Liver (tissue), 3 donors: ENCODE measurements at regions not wholly inside any gene's neighbourhood (a gene's known extent, or its start where the extent isn't known, plus 50 kb on each side); places are given as distances from the start of the nearest gene placed in this dataset.

ENCODE experiments used
- CTCF ChIP-seq: fragments of 150-350 bp; IDR thresholded peaks from 2 replicates; pipeline ENCODE4 v1.5.1; 2017; ENCODE audit warnings: improper control_type of control experiment, low read depth, low read length; ENCODE audit not compliant: missing input control
- EGR1 ChIP-seq, 2 donors: IDR thresholded peaks; 2 replicates each; pipeline ENCODE4 v1.6.1; 2016 to 2018; ENCODE audit warnings: antibody characterized with exemption in 2 of 2, low read depth in 2 of 2
- GABPA ChIP-seq, 2 donors: IDR thresholded peaks in 1 of 2; conservative IDR thresholded peaks in 1 of 2; 2 replicates each; pipeline ENCODE4 v1.6.1; 2016; ENCODE audit warnings: antibody characterized with exemption in 2 of 2, mild to moderate bottlenecking in 1 of 2, moderate library complexity in 1 of 2
- JUND ChIP-seq, 2 donors: IDR thresholded peaks; 2 replicates each; pipeline ENCODE4 v1.6.1; 2016; ENCODE audit warnings: antibody characterized with exemption in 2 of 2
- RXRA ChIP-seq, 2 donors: IDR thresholded peaks; 2 replicates each; pipeline ENCODE4 v1.6.1; 2017 to 2018; ENCODE audit warnings: antibody characterized with exemption in 2 of 2, mild to moderate bottlenecking in 1 of 2
- TAF1 ChIP-seq: conservative IDR thresholded peaks from 2 replicates; pipeline ENCODE4 v1.6.1; 2016; ENCODE audit warnings: antibody characterized with exemption, mild to moderate bottlenecking
- YY1 ChIP-seq: IDR thresholded peaks from 2 replicates; pipeline ENCODE4 v1.6.1; 2016; ENCODE audit warnings: antibody characterized with exemption, mild to moderate bottlenecking
- TF ChIP-seq, protein P1 (sequence below): IDR thresholded peaks from 2 replicates; pipeline ENCODE4 v1.6.1; 2016; ENCODE audit warnings: antibody characterized with exemption
- TF ChIP-seq, protein P2 (sequence below): IDR thresholded peaks from 2 replicates; pipeline ENCODE4 v1.6.1; 2016; ENCODE audit warnings: antibody characterized with exemption, mild to moderate bottlenecking
- donor health status: healthy.
- donor health status: healthy.

GRCh38 chr21:16388291-16388690 is 658.5 kb downstream of the USP25 start:
- TF ChIP-seq CTCF (no peak), RXRA (IDR thresholded peaks at IDR 0.05) (no peak), YY1 (no peak), TAF1 (no peak), EGR1 (IDR thresholded peaks at IDR 0.05; ENCODE audit: low read depth in 2 of 2) (no peak), GABPA (IDR thresholded peaks at IDR 0.05 in 1 of 2, conservative IDR thresholded peaks at IDR 0.05 in 1 of 2) (no peak), JUND (IDR thresholded peaks at IDR 0.05) (no peak)
- TF ChIP-seq, protein P1, sequence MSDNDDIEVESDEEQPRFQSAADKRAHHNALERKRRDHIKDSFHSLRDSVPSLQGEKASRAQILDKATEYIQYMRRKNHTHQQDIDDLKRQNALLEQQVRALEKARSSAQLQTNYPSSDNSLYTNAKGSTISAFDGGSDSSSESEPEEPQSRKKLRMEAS, result no peak
- TF ChIP-seq, protein P2, sequence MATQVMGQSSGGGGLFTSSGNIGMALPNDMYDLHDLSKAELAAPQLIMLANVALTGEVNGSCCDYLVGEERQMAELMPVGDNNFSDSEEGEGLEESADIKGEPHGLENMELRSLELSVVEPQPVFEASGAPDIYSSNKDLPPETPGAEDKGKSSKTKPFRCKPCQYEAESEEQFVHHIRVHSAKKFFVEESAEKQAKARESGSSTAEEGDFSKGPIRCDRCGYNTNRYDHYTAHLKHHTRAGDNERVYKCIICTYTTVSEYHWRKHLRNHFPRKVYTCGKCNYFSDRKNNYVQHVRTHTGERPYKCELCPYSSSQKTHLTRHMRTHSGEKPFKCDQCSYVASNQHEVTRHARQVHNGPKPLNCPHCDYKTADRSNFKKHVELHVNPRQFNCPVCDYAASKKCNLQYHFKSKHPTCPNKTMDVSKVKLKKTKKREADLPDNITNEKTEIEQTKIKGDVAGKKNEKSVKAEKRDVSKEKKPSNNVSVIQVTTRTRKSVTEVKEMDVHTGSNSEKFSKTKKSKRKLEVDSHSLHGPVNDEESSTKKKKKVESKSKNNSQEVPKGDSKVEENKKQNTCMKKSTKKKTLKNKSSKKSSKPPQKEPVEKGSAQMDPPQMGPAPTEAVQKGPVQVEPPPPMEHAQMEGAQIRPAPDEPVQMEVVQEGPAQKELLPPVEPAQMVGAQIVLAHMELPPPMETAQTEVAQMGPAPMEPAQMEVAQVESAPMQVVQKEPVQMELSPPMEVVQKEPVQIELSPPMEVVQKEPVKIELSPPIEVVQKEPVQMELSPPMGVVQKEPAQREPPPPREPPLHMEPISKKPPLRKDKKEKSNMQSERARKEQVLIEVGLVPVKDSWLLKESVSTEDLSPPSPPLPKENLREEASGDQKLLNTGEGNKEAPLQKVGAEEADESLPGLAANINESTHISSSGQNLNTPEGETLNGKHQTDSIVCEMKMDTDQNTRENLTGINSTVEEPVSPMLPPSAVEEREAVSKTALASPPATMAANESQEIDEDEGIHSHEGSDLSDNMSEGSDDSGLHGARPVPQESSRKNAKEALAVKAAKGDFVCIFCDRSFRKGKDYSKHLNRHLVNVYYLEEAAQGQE, result no peak
